Muscle layer of colon (tissue), 2 donors: ENCODE measurements at regions not wholly inside any gene's neighbourhood (a gene's known extent, or its start where the extent isn't known, plus 50 kb on each side); places are given as distances from the start of the nearest gene placed in this dataset.
"Not testable (repeated sequence)": the region's sequence is repeated elsewhere in the genome, so short reads cannot be mapped to it uniquely, and the experiment has no call there.

Experiments used
- H3K27ac ChIP-seq: one replicate; pipeline ENCODE4 v1.7.0; 2013; ENCODE audit warnings: low read depth, mild to moderate bottlenecking, low read length, moderate library complexity
- H3K27me3 ChIP-seq, 2 donors: one replicate each; pipeline ENCODE4 v1.7.0; 2013; ENCODE audit warnings: low read length in 2 of 2, mild to moderate bottlenecking in 2 of 2; ENCODE audit not compliant: insufficient read depth in 2 of 2, control insufficient read depth in 1 of 2
- H3K36me3 ChIP-seq: one replicate; pipeline ENCODE4 v1.7.0; 2013; ENCODE audit warnings: mild to moderate bottlenecking, low read length; ENCODE audit not compliant: insufficient read depth
- H3K4me1 ChIP-seq: one replicate; pipeline ENCODE4 v1.7.0; 2013; ENCODE audit warnings: mild to moderate bottlenecking, low read length; ENCODE audit not compliant: insufficient read depth
- H3K4me3 ChIP-seq, 2 donors: one replicate each; pipeline ENCODE4 v1.7.0; 2013; ENCODE audit warnings: low read length in 2 of 2, low read depth in 1 of 2, mild to moderate bottlenecking in 1 of 2, moderate library complexity in 1 of 2
- H3K9ac ChIP-seq: one replicate; pipeline ENCODE4 v1.7.0; 2013; ENCODE audit warnings: low read length
- H3K9me3 ChIP-seq: one replicate; pipeline ENCODE4 v1.7.0; 2013; ENCODE audit warnings: mild to moderate bottlenecking, low read length
- donor health status: abdominal sarcoma.
- donor health status: Adenocarcinoma of cecum.

- not testable (repeated sequence) for H3K27ac ChIP-seq, H3K36me3 ChIP-seq, H3K4me3 ChIP-seq, H3K27me3 ChIP-seq, H3K9me3 ChIP-seq, H3K4me1 ChIP-seq, H3K9ac ChIP-seq
Observed at GRCh38 chr1:867550-867949, 56.2 kb upstream of the SAMD11 start.

- Histone ChIP-seq H3K9ac (no peak overlapping the region), H3K27me3 (peaks cover 0 to 3% of the 10 kb centered on the region in 2 donors), H3K4me3 (no peak overlapping the region), H3K4me1 (no peaks in the 10 kb centered on the region), H3K27ac (no peak overlapping the region), H3K9me3 (no peaks in the 10 kb centered on the region), H3K36me3 (no peaks in the 10 kb centered on the region)
Observed at GRCh38 chr1:869499-870244, 54.1 kb upstream of the SAMD11 start.
